T-cell (primary cell): ENCODE measurements at regions not wholly inside any gene's neighbourhood (a gene's known extent, or its start where the extent isn't known, plus 50 kb on each side); places are given as distances from the start of the nearest gene placed in this dataset.

ENCODE experiments used
- ATAC-seq, 4 experiments: fragments of 200-7000 bp in 3 of 4; fragments of 150-1000 bp in 1 of 4; cut with Tn5 transposase; replicated peaks in 1 of 4; 1 replicate in 3 of 4; 2 replicates in 1 of 4; pipeline ENCODE4 v1.10.0; 2021; ENCODE audit warnings: moderate library complexity in 3 of 4, mild to moderate bottlenecking in 2 of 4, moderate number of reproducible peaks in 1 of 4
- CTCF ChIA-PET, 2 donors: fragments of 300-600 bp; sonication (Branson Sonifier 250); formaldehyde crosslinking; loops; one replicate each; lab custom pipeline; 2022; ENCODE audit warnings: antibody characterized with exemption in 2 of 2; lab: Charles Lee
- POLR2A ChIA-PET, 2 donors: fragments of 300-600 bp; sonication (Branson Sonifier 250); formaldehyde crosslinking; loops; one replicate each; lab custom pipeline; 2022; ENCODE audit warnings: antibody characterized with exemption in 2 of 2; lab: Charles Lee
- DNase-seq, 35 experiments: peaks; one replicate each; pipeline versions ENCODE4 v3.0.0 to v3.0.0-alpha.2; 2013 to 2023
- H3K27ac ChIP-seq: one replicate; pipeline ENCODE4 v1.5.1; 2013; ENCODE audit warnings: low read length
- H3K27me3 ChIP-seq, 2 experiments: replicated peaks in 1 of 2; 1 replicate in 1 of 2; 2 replicates in 1 of 2; pipeline versions ENCODE4 v1.6.1 to v1.7.0; 2013; ENCODE audit warnings: low read length in 1 of 2, mixed read lengths in 1 of 2; ENCODE audit not compliant: control insufficient read depth in 2 of 2, insufficient read depth in 2 of 2; ENCODE audit errors: extremely low read depth in 1 of 2
- H3K36me3 ChIP-seq, 2 donors: 1 replicate in 1 of 2; 2 replicates in 1 of 2; pipeline versions ENCODE4 v1.6.1 to v1.7.0; 2013; ENCODE audit warnings: low read length in 1 of 2; ENCODE audit not compliant: control insufficient read depth in 2 of 2, insufficient read depth in 1 of 2; ENCODE audit errors: extremely low read depth in 1 of 2
- H3K4me1 ChIP-seq, 2 experiments: 1 replicate in 1 of 2; 2 replicates in 1 of 2; pipeline versions ENCODE4 v1.6.1 to v1.7.0; 2013; ENCODE audit warnings: low read length in 2 of 2, mixed read lengths in 1 of 2; ENCODE audit not compliant: insufficient read depth in 2 of 2, control insufficient read depth in 1 of 2; ENCODE audit errors: extremely low read depth in 1 of 2
- H3K4me3 ChIP-seq, 2 donors: 1 replicate in 1 of 2; 2 replicates in 1 of 2; pipeline versions ENCODE4 v1.5.1 to v1.7.0; 2013; ENCODE audit warnings: mild to moderate bottlenecking in 2 of 2, low read length in 1 of 2, moderate library complexity in 1 of 2; ENCODE audit not compliant: control insufficient read depth in 1 of 2; ENCODE audit errors: extremely low read depth in 1 of 2
- H3K9me3 ChIP-seq: 2 replicates; pipeline ENCODE4 v1.7.0; 2013
- H3K27ac Mint-ChIP-seq, 2 donors: one replicate each; pipeline ENCODE4 v1.8.0; 2020 to 2021; ENCODE audit warnings: mild to moderate bottlenecking in 2 of 2, mixed read lengths in 2 of 2
- H3K27me3 Mint-ChIP-seq, 2 donors: one replicate each; pipeline ENCODE4 v1.8.0; 2021 to 2022; ENCODE audit warnings: mixed read lengths in 2 of 2
- H3K36me3 Mint-ChIP-seq: one replicate; pipeline ENCODE4 v1.8.0; 2021; ENCODE audit warnings: mixed read lengths
- H3K4me1 Mint-ChIP-seq, 3 donors: one replicate each; pipeline ENCODE4 v1.8.0; 2020 to 2022; ENCODE audit warnings: mixed read lengths in 3 of 3, mild to moderate bottlenecking in 1 of 3
- H3K4me3 Mint-ChIP-seq, 3 donors: one replicate each; pipeline ENCODE4 v1.8.0; 2020 to 2022; ENCODE audit warnings: mild to moderate bottlenecking in 3 of 3, mixed read lengths in 3 of 3, moderate library complexity in 3 of 3
- H3K9me3 Mint-ChIP-seq, 3 donors: one replicate each; pipeline ENCODE4 v1.8.0; 2020 to 2022; ENCODE audit warnings: mixed read lengths in 3 of 3
- WGBS: methylation state at CpG from one replicate; pipeline ENCODE4 v1.1.5; 2013; ENCODE audit warnings: missing lambda C conversion rate; ENCODE audit not compliant: insufficient coverage; 5-methylcytosine and 5-hydroxymethylcytosine counted together

- Histone ChIP-seq H3K4me1 (no peaks in the 10 kb centered on the region), H3K27me3 (no peaks in the 10 kb centered on the region), H3K9me3 (no peaks in the 10 kb centered on the region), H3K27ac (no peak overlapping the region), H3K4me3 (no peak overlapping the region), H3K36me3 (no peaks in the 10 kb centered on the region)
- Mint-ChIP-seq H3K36me3 (no peaks in the 10 kb centered on the region), H3K4me1 (no peaks in the 10 kb centered on the region), H3K9me3 (peaks cover 0 to 22% (median 3%) of the 10 kb centered on the region in 3 donors), H3K27me3 (no peaks in the 10 kb centered on the region), H3K27ac (no peak overlapping the region), H3K4me3 (no peak overlapping the region)
- no peak for ATAC-seq
- ChIA-PET POLR2A (no interaction called here), CTCF (no interaction called here)
- DNase-seq, result no peak
- 50% methylated on average over 1 of the region's 2 CpGs for WGBS
Observed at GRCh38 chr6:103379272-103379671, 1480.4 kb downstream of the HACE1 start.

- no peak overlapping the region for H3K27ac Mint-ChIP-seq
- H3K36me3 Mint-ChIP-seq, result no peaks in the 10 kb centered on the region
- H3K36me3 ChIP-seq, result no peaks in the 10 kb centered on the region
- no peak for ATAC-seq
- no peak for DNase-seq
- no peaks in the 10 kb centered on the region for H3K27me3 ChIP-seq
- CTCF ChIA-PET, result no interaction called here
- H3K27me3 Mint-ChIP-seq, result no peaks in the 10 kb centered on the region
- no peak overlapping the region for H3K4me3 Mint-ChIP-seq
- no peak overlapping the region for H3K4me3 ChIP-seq
- H3K4me1 ChIP-seq, result no peaks in the 10 kb centered on the region
- H3K9me3 Mint-ChIP-seq, result peaks cover 4 to 19% (median 12%) of the 10 kb centered on the region in 3 donors
- no peaks in the 10 kb centered on the region for H3K4me1 Mint-ChIP-seq
- no peak overlapping the region for H3K27ac ChIP-seq
- POLR2A ChIA-PET, result no interaction called here
- H3K9me3 ChIP-seq, result no peaks in the 10 kb centered on the region
Observed at GRCh38 chr6:103367212-103367611, 1492.5 kb downstream of the HACE1 start.

DNA sequence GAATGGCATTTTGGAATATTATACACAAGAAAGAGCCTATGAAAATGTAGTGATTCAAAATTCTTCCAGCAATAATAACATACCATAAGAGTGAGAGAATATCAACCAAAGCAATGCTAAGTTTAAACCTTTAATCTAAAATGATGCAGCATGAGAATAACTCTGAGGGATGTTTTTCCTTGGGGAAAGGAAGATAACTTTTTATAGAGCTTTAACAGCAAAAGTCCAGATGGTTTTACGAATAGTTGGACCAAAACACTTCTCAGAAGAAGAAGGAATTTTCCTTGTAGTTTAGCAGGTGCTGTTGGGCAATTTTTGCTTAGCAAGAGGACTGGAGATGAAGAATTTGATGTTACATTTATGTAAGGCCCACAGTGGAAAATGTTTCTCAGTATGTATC, 1503.2 kb downstream of the HACE1 start:
- ATAC-seq (no peak), DNase-seq (no peak)
- Histone ChIP-seq H3K4me1 (no peaks in the 10 kb centered on the region), H3K27ac (no peak overlapping the region), H3K36me3 (no peaks in the 10 kb centered on the region), H3K27me3 (no peaks in the 10 kb centered on the region), H3K4me3 (no peak overlapping the region), H3K9me3 (no peaks in the 10 kb centered on the region)
- no peaks in the 10 kb centered on the region for H3K4me1 Mint-ChIP-seq
- ChIA-PET CTCF (no interaction called here), POLR2A (no interaction called here)
- H3K4me3 Mint-ChIP-seq, result no peak overlapping the region
- H3K36me3 Mint-ChIP-seq, result no peaks in the 10 kb centered on the region
- H3K27ac Mint-ChIP-seq, result no peak overlapping the region
- H3K27me3 Mint-ChIP-seq, result no peaks in the 10 kb centered on the region
- peaks cover 0 to 5% (median 0%) of the 10 kb centered on the region in 3 donors for H3K9me3 Mint-ChIP-seq
- WGBS, result no CpG with 5 or more reads among the region's 1 CpG

GRCh38 chr6:103344554-103345163, 1515.1 kb downstream of the HACE1 start:
- ChIA-PET CTCF (no interaction called here), POLR2A (interaction anchor here in 1 of 2 donors (0.6 to 0.9 kb wide), 2 partner anchors 13 to 790 kb away, joined by 4 to 5 read pairs; no protein-coding TSS in a partner anchor)
- Mint-ChIP-seq H3K9me3 (peaks cover 0 to 2% (median 0%) of the 10 kb centered on the region in 3 donors), H3K4me1 (no peaks in the 10 kb centered on the region), H3K4me3 (no peak overlapping the region), H3K36me3 (no peaks in the 10 kb centered on the region), H3K27me3 (no peaks in the 10 kb centered on the region), H3K27ac (no peak overlapping the region)
- Histone ChIP-seq H3K36me3 (no peaks in the 10 kb centered on the region), H3K4me3 (no peak overlapping the region), H3K27ac (no peak overlapping the region), H3K9me3 (no peaks in the 10 kb centered on the region), H3K4me1 (no peaks in the 10 kb centered on the region), H3K27me3 (no peaks in the 10 kb centered on the region)
- ATAC-seq (no peak), DNase-seq (no peak)
- 83% methylated on average over 2 of the region's 2 CpGs for WGBS

- no peaks in the 10 kb centered on the region for H3K4me1 Mint-ChIP-seq
- 100% methylated on average over 1 of the region's 2 CpGs for WGBS
- POLR2A ChIA-PET, result no interaction called here
Observed at GRCh38 chr6:103335412-103335811, 1524.3 kb downstream of the HACE1 start.

DNA sequence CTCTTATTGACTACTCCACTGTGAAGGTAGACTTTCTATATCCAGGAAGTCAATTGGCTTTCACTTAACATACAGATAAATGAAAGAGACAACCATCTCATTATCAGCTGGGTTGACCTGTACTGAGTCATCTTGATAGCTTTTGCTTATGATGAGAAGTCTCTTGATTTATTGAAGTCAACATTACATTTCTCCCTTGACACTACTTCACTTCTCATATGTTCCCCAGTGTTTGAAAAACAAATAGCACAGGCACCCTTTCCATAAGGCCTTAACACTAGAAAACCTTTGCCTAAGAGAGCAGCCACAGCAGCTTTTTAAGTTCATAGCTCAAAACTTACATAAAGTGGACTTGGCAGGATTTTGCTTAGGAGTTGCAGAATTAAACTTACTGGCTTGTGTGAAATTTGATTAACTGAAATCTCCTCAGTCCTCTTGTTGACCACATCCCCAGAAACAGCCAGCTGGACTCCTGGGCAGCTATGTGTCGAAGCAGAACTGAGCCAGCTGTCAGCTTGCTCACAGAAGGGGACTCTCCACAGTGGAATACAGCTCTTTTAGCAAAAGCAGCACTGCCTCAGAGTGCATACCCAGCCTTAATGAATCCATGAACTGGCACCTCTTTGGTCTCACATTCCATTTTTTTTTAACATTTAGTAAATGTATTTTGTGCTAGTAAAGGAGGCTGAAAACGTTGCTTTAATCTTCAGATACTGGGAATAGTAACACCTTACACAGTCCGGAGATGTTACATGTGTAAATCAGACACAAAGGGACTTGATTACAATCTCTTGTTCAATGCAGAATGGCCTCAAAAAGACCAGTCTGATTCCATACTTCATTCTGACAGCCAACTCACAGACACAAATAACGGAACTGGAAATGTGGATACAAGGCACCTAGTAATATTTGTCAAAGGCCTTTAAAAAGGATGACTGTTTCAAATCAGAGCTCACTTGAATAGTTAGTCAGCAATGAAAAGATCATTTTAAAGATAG, 1532.7 kb downstream of the HACE1 start:
- WGBS, result 57% methylated on average over 2 of the region's 4 CpGs
- Histone ChIP-seq H3K27ac (no peak overlapping the region), H3K27me3 (no peaks in the 10 kb centered on the region), H3K36me3 (no peaks in the 10 kb centered on the region), H3K9me3 (no peaks in the 10 kb centered on the region), H3K4me1 (no peaks in the 10 kb centered on the region), H3K4me3 (no peak overlapping the region)
- Mint-ChIP-seq H3K4me3 (no peak overlapping the region), H3K27me3 (no peaks in the 10 kb centered on the region), H3K4me1 (no peaks in the 10 kb centered on the region), H3K9me3 (peaks cover 0 to 7% (median 0%) of the 10 kb centered on the region in 3 donors), H3K36me3 (no peaks in the 10 kb centered on the region), H3K27ac (no peak overlapping the region)
- ChIA-PET POLR2A (no interaction called here), CTCF (no interaction called here)
- ATAC-seq (no peak), DNase-seq (no peak)

More at GRCh38 chr6:103335412-103335811, 1524.3 kb downstream of the HACE1 start:
- DNase-seq (no peak), ATAC-seq (no peak)
- H3K36me3 ChIP-seq, result no peaks in the 10 kb centered on the region
- H3K4me3 ChIP-seq, result no peak overlapping the region
- Mint-ChIP-seq H3K4me3 (no peak overlapping the region), H3K9me3 (no peaks in the 10 kb centered on the region), H3K27me3 (no peaks in the 10 kb centered on the region), H3K36me3 (no peaks in the 10 kb centered on the region), H3K27ac (no peak overlapping the region)
- no peaks in the 10 kb centered on the region for H3K27me3 ChIP-seq
- H3K27ac ChIP-seq, result no peak overlapping the region
- no peaks in the 10 kb centered on the region for H3K4me1 ChIP-seq
- no peaks in the 10 kb centered on the region for H3K9me3 ChIP-seq
- CTCF ChIA-PET, result no interaction called here
